Upper lobe of left lung (tissue), 6 donors: ENCODE measurements at regions not wholly inside any gene's neighbourhood (a gene's known extent, or its start where the extent isn't known, plus 50 kb on each side); places are given as distances from the start of the nearest gene placed in this dataset.

Experiments used
- ATAC-seq, 2 donors: fragments of 200-7000 bp; cut with Tn5 transposase; one replicate each; pipeline ENCODE4 v1.9.1; 2022; ENCODE audit warnings: mild to moderate bottlenecking in 2 of 2, moderate library complexity in 2 of 2; ENCODE audit not compliant: low FRiP score in 2 of 2
- DNase-seq, 2 donors: peaks; one replicate each; pipeline ENCODE4 v3.0.0-alpha.2; 2019 to 2020
- H3K27ac ChIP-seq, 4 donors: fragments of 200-600 bp; sonication (generic); one replicate each; pipeline ENCODE4 v1.5.1; 2016 to 2019
- H3K27me3 ChIP-seq, 4 donors: fragments of 200-600 bp; sonication (generic); one replicate each; pipeline ENCODE4 v1.5.1; 2017 to 2019
- H3K36me3 ChIP-seq, 4 donors: fragments of 200-600 bp; sonication (generic); one replicate each; pipeline ENCODE4 v1.5.1; 2016 to 2019
- H3K4me1 ChIP-seq, 4 donors: fragments of 200-600 bp; sonication (generic); one replicate each; pipeline ENCODE4 v1.5.1; 2018 to 2019
- H3K4me3 ChIP-seq, 4 donors: fragments of 200-600 bp; sonication (generic); one replicate each; pipeline ENCODE4 v1.5.1; 2017 to 2019; ENCODE audit warnings: mild to moderate bottlenecking in 2 of 4, moderate library complexity in 1 of 4
- H3K9me3 ChIP-seq, 4 donors: fragments of 200-600 bp; sonication (generic); one replicate each; pipeline ENCODE4 v1.5.1; 2018 to 2019
- CTCF ChIP-seq, 6 experiments: fragments of 450-650 bp in 4 of 6; fragments of 200-600 bp in 2 of 6; sonication (generic) in 2 of 6; IDR thresholded peaks; one replicate each; pipeline ENCODE4 v1.5.1; 2016 to 2019; ENCODE audit warnings: antibody characterized with exemption in 6 of 6
- EP300 ChIP-seq, 4 donors: sonication (generic); formaldehyde crosslinking; IDR thresholded peaks; one replicate each; pipeline ENCODE4 v1.5.1; 2017; ENCODE audit warnings: antibody characterized with exemption in 4 of 4, control low read depth in 2 of 4
- POLR2A ChIP-seq, 4 donors: fragments of 450-650 bp; IDR thresholded peaks; one replicate each; pipeline ENCODE4 v1.5.1; 2016 to 2017; ENCODE audit warnings: antibody characterized with exemption in 4 of 4, mild to moderate bottlenecking in 2 of 4
- POLR2AphosphoS5 ChIP-seq, 2 donors: sonication (generic); formaldehyde crosslinking; IDR thresholded peaks; one replicate each; pipeline ENCODE4 v1.5.1; 2017; ENCODE audit warnings: antibody characterized with exemption in 2 of 2
- WGBS, 2 donors: methylation state at CpG; one replicate each; pipeline ENCODE4 v1.1.5; 2017 to 2018; 5-methylcytosine and 5-hydroxymethylcytosine counted together
- donor health status: DM: no; HTN: no; CAD: no; lungs with moderate emphysema.
- donor health status: DM: no; HTN: yes; CAD: no; lungs with severe emphysema.

- no peak for ATAC-seq
- WGBS, 2 donors, result 63 to 66% methylated on average over 2 of the region's 2 CpGs
Measured at GRCh38 chr2:117691595-117691994, 122.9 kb upstream of the DDX18 start.

GRCh38 chr2:117692001-117692763 is 122.3 kb upstream of the DDX18 start:
- Histone ChIP-seq H3K36me3 (no peaks in the 10 kb centered on the region), H3K27ac (no peak overlapping the region), H3K4me1 (no peaks in the 10 kb centered on the region), H3K9me3 (no peaks in the 10 kb centered on the region), H3K27me3 (no peaks in the 10 kb centered on the region), H3K4me3 (no peak overlapping the region)
- 66 to 74% methylated on average over 5 of the region's 5 CpGs for WGBS, 2 donors
- ATAC-seq (no peak), DNase-seq (peak in 1 of 2 donors; percentile 20)
- no peak for TF ChIP-seq EP300 (IDR thresholded peaks at IDR 0.05)
- TF ChIP-seq POLR2A (IDR thresholded peaks at IDR 0.05), result no peak
- no peak for TF ChIP-seq POLR2AphosphoS5 (IDR thresholded peaks at IDR 0.05)
- TF ChIP-seq CTCF (IDR thresholded peaks at IDR 0.05), result no peak

More at GRCh38 chr2:117691595-117691994, 122.9 kb upstream of the DDX18 start:
- TF ChIP-seq POLR2A (IDR thresholded peaks at IDR 0.05), result no peak
- no peak for TF ChIP-seq EP300 (IDR thresholded peaks at IDR 0.05)
- no peak for TF ChIP-seq CTCF (IDR thresholded peaks at IDR 0.05)
- TF ChIP-seq POLR2AphosphoS5 (IDR thresholded peaks at IDR 0.05), result no peak
- Histone ChIP-seq H3K4me1 (no peaks in the 10 kb centered on the region), H3K27me3 (no peaks in the 10 kb centered on the region), H3K36me3 (no peaks in the 10 kb centered on the region), H3K27ac (no peak overlapping the region), H3K9me3 (no peaks in the 10 kb centered on the region), H3K4me3 (no peak overlapping the region)
- DNase-seq, result no peak

- no peaks in the 10 kb centered on the region for H3K4me1 ChIP-seq
- ATAC-seq (no peak), DNase-seq (no peak)
- no peak overlapping the region for H3K4me3 ChIP-seq
- H3K36me3 ChIP-seq, result no peaks in the 10 kb centered on the region
- H3K27me3 ChIP-seq, result no peaks in the 10 kb centered on the region
- H3K27ac ChIP-seq, result no peak overlapping the region
- H3K9me3 ChIP-seq, result no peaks in the 10 kb centered on the region
- TF ChIP-seq POLR2AphosphoS5 (IDR thresholded peaks at IDR 0.05) (no peak), POLR2A (IDR thresholded peaks at IDR 0.05) (no peak), EP300 (IDR thresholded peaks at IDR 0.05) (no peak), CTCF (IDR thresholded peaks at IDR 0.05) (no peak)
- WGBS, 2 donors, result 64 to 78% methylated on average over 4 of the region's 4 CpGs
Measured at GRCh38 chr2:117693154-117693553, 121.3 kb upstream of the DDX18 start.

GRCh38 chr2:117693651-117694050 is 120.8 kb upstream of the DDX18 start:
- DNase-seq (no peak), ATAC-seq (no peak)
- no peaks in the 10 kb centered on the region for H3K9me3 ChIP-seq
- H3K4me3 ChIP-seq, result no peak overlapping the region
- H3K4me1 ChIP-seq, result no peaks in the 10 kb centered on the region
- no peaks in the 10 kb centered on the region for H3K27me3 ChIP-seq
- H3K36me3 ChIP-seq, result no peaks in the 10 kb centered on the region
- WGBS, 2 donors, result 76 to 85% methylated on average over 2 of the region's 2 CpGs
- TF ChIP-seq POLR2AphosphoS5 (IDR thresholded peaks at IDR 0.05) (no peak), CTCF (IDR thresholded peaks at IDR 0.05) (no peak), EP300 (IDR thresholded peaks at IDR 0.05) (no peak)
- H3K27ac ChIP-seq, result no peak overlapping the region

- no peaks in the 10 kb centered on the region for H3K36me3 ChIP-seq
- H3K4me1 ChIP-seq, result no peaks in the 10 kb centered on the region
- ATAC-seq (no peak), DNase-seq (no peak)
- H3K9me3 ChIP-seq, result no peaks in the 10 kb centered on the region
- TF ChIP-seq POLR2AphosphoS5 (IDR thresholded peaks at IDR 0.05) (no peak), POLR2A (IDR thresholded peaks at IDR 0.05) (no peak), EP300 (IDR thresholded peaks at IDR 0.05) (no peak), CTCF (IDR thresholded peaks at IDR 0.05) (no peak)
- H3K27ac ChIP-seq, result no peak overlapping the region
- 67 to 81% methylated on average over 4 of the region's 4 CpGs for WGBS, 2 donors
- H3K27me3 ChIP-seq, result no peaks in the 10 kb centered on the region
- no peak overlapping the region for H3K4me3 ChIP-seq
Measured at GRCh38 chr2:117698287-117698686, 116.2 kb upstream of the DDX18 start.
